ENCODE measurements at regions not wholly inside any gene's neighbourhood (a gene's known extent, or its start where the extent isn't known, plus 50 kb on each side); places are given as distances from the start of the nearest gene placed in this dataset.
"Not testable (repeated sequence)": the region's sequence is repeated elsewhere in the genome, so short reads cannot be mapped to it uniquely, and the experiment has no call there.

- DNase-seq: no peak
Measured at GRCh38 chr4:84218031-84218430, 281.1 kb downstream of the NKX6-1 start.

DNA sequence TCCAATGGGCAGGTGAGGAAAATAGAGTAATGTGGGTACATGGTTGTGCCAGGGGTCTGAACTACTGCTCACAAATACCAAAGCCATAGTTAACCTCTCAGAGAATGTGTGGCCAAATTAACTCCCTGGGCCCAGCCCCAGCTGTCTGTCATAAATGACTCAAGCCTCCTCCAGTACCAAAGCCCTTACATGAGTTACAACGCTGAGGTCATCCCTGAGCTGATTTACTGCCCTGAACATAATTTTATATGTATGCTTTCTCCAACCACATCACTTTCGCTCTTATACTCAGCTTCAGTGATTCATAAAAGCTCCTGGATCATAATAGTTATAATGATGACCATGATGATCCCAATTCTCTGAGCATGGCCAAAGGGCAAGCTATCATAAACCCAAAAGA, 283.9 kb downstream of the NKX6-1 start:
- no peak for DNase-seq

DNA sequence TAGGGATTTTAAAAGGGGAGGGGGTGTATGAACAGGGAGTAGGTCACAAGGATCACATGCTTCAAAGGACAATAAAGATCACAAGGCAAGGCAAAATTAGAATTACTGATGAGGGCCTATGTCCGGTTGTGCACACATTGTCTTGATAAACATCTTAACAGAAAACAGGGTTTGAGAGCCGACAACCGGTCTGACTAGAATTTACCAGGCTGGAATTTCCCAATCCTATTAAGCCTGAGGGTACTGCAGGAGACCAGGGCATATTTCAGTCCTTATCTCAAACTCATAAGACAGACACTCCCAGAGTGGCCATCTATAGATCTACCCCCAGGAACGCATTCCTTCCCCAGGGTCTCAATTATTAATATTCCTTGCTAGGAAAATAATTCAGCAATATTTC, 292.9 kb downstream of the NKX6-1 start:
- not testable (repeated sequence) for DNase-seq

- no peak for DNase-seq
Measured at GRCh38 chr4:84189144-84189543, 309.9 kb downstream of the NKX6-1 start.

DNA sequence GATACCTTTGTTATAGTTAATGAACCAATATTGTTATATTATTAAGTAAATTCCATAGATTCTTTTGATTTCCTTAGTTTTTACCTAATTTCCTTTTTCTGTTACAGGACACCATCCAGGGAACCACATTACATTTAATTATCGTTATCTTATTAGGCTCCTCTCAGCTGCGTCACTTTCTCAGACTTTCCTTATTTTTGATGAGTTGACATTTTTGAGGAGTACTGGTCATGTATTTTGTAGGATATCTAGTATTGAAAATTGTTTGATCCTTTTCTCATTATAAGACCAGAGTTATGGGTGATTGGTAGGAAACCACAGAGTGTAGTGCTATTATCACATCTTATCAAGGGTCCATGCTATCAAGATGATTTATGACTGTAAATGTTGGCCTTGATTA, 319.7 kb downstream of the NKX6-1 start:
- DNase-seq: no peak

DNA sequence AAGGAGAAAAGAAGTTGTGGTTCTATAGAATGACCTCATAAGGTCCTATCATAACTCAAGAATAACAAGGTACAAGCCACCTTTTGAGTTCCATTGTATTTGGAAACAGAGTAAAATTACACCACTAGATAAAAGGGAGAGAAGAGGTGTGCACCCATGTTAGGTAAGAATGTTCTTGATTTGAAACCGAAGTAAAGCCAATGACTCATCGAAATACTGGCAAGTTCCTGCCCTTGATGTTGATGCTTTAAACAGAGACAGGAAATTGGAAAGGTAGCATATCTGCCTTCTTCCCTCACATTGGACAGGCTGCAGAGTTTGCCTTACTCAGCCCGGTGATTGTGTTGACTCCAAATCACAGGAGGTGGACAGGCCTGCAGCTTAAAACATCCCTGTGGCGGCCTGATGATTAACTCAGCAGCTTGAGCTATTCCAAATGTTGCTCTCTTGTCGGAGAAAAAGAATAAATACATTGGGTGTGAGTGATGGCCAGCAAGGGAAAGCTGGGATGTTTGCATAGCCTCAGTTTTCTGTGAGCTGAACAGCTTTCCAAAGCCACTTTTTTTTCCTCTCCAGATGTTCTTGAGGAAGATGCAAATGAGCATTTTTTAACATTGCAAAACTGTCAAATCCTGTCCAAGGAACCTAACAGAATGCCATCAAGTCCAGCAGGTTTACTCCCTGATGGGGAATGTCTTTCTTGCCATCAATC, 321.1 kb downstream of the NKX6-1 start:
- no peak for DNase-seq

DNA sequence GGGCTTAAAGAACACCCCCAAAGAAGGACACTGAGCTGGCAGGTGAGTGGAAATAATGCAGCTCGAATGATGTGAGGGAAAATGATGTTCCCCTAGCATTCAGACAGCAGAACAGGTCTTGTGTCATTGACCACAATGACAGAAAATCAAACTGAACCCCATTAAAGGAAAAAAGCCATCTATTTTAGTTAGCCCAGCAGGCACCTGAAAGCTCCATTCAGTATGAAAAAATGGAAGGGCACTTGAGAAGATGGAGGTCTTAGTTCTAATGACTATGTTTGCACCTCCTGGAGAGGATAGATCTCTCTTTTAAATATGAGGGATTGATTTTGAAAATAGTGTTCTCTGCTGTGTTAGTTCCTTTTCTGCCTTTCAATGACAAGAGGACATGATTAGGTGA, 323.1 kb downstream of the NKX6-1 start:
- DNase-seq: no peak

GRCh38 chr4:84171871-84172270, 327.2 kb downstream of the NKX6-1 start:
- no peak for DNase-seq

GRCh38 chr4:84167564-84167963, 331.5 kb downstream of the NKX6-1 start:
- DNase-seq: no peak

- no peak for DNase-seq
Measured at GRCh38 chr4:84167093-84167492, 332.0 kb downstream of the NKX6-1 start.

- DNase-seq: no peak
Measured at GRCh38 chr4:84166486-84166885, 332.6 kb downstream of the NKX6-1 start.

- DNase-seq: no peak
Measured at GRCh38 chr4:84164201-84164600, 334.9 kb downstream of the NKX6-1 start.

DNA sequence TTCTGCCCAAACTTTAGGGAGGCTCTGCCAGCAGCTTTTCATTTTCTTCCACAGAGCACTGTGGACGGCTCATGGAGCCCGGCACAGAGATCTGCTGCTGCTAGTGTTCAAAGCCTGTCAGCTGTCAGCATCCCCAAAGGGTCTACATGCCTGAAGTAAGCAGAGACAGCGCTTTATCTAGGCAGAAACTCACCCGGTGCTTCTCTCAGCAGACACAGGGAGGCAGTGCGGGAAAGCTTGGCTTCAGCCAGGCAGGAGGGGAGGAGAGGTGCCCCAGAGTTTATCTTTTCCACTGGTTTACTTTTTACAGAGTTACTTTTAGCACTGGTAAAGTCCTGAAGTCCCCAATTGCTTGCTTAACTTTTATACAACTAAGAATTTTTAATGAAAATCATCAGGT, 339.3 kb downstream of the NKX6-1 start:
- DNase-seq: no peak

- no peak for DNase-seq
Measured at GRCh38 chr4:84158670-84159069, 340.4 kb downstream of the NKX6-1 start.

GRCh38 chr4:84151574-84151973, 347.5 kb downstream of the NKX6-1 start:
- DNase-seq: no peak

DNA sequence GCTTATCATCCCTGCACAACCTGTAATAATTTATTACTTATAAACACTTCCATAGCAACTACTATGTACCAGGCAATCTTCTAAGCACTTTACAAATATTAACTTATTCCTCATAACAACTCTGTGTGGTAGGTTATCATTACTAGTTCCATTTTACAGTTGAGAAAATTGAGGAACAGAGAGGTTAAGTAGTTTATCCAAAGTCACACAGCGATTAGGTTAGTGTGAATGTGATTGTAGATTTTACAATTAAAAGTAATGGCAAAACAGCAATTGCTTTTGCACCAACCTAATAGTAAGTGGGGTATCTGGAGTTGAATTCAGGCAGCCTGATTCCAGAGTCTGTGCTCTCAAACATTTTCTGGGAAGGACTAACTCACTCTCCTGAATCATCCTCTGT, 348.9 kb downstream of the NKX6-1 start:
- no peak for DNase-seq

DNA sequence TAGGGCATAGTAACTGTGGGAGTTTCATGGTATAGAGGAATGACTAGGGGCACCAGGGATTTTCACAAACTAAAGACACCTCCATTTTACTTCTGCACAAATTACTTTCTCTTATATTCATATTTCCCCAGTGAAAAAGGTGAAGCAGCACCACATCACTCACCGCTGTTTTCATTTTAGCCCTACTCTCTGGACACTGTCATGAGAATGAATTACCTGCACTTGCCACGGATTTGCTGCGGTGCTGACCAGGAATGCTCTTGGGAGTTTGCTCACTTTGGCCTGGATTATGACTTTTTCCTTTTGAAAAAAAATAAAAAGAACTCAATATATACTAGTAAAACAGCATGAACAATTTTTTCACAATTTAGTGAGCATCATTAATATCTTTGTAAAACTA, 351.3 kb downstream of the NKX6-1 start:
- no peak for DNase-seq

- DNase-seq: no peak
Measured at GRCh38 chr4:84146300-84146959, 352.7 kb downstream of the NKX6-1 start.

- DNase-seq: no peak
Measured at GRCh38 chr4:84145176-84145575, 353.9 kb downstream of the NKX6-1 start.

GRCh38 chr4:84126911-84127310, 372.2 kb downstream of the NKX6-1 start:
- not testable (repeated sequence) for DNase-seq

GRCh38 chr4:84126061-84126787, 372.9 kb downstream of the NKX6-1 start:
- DNase-seq: no peak

- DNase-seq: no peak
Measured at GRCh38 chr4:84110040-84110439, 389.1 kb downstream of the NKX6-1 start.

GRCh38 chr4:84101653-84102625, 397.2 kb downstream of the NKX6-1 start:
- not testable (repeated sequence) for DNase-seq

Data from inflammatory macrophage treated with lipopolysaccharide for 4 hours (primary cell).